ENCODE measurements at regions not wholly inside any gene's neighbourhood (a gene's known extent, or its start where the extent isn't known, plus 50 kb on each side); places are given as distances from the start of the nearest gene placed in this dataset.
"Not testable (repeated sequence)": the region's sequence is repeated elsewhere in the genome, so short reads cannot be mapped to it uniquely, and the experiment has no call there.

GRCh38 chr12:28755027-28755426 is 394.1 kb upstream of the FAR2 start:
- peaks cover 19% of the 10 kb centered on the region for H3K9me3 Mint-ChIP-seq (ENCODE audit: unreplicated experiment)
- no TSS peak for BruUV-seq (replicated peaks)
- CTCF ChIA-PET: no interaction called here

GRCh38 chr12:28759333-28759732 is 389.7 kb upstream of the FAR2 start:
- no peaks in the 10 kb centered on the region for H3K4me1 Mint-ChIP-seq (ENCODE audit: low read depth, unreplicated experiment)
- TF ChIP-seq, protein P1, sequence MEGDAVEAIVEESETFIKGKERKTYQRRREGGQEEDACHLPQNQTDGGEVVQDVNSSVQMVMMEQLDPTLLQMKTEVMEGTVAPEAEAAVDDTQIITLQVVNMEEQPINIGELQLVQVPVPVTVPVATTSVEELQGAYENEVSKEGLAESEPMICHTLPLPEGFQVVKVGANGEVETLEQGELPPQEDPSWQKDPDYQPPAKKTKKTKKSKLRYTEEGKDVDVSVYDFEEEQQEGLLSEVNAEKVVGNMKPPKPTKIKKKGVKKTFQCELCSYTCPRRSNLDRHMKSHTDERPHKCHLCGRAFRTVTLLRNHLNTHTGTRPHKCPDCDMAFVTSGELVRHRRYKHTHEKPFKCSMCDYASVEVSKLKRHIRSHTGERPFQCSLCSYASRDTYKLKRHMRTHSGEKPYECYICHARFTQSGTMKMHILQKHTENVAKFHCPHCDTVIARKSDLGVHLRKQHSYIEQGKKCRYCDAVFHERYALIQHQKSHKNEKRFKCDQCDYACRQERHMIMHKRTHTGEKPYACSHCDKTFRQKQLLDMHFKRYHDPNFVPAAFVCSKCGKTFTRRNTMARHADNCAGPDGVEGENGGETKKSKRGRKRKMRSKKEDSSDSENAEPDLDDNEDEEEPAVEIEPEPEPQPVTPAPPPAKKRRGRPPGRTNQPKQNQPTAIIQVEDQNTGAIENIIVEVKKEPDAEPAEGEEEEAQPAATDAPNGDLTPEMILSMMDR (IDR thresholded peaks at IDR 0.05; ENCODE audit: insufficient read depth in 1 of 2, low read depth in 1 of 2, low read length in 1 of 2, severe bottlenecking in 1 of 2, unreplicated experiment in 1 of 2): no peak
- Histone ChIP-seq H3K4me1 (peaks cover 4% of the 10 kb centered on the region; the same call in 1 of the 2 replicates), H3K9me3 (no peaks in the 10 kb centered on the region), H3K27me3 (replicated peaks; ENCODE audit: control insufficient read depth, insufficient read depth, low read length) (no peaks in the 10 kb centered on the region), H3K36me3 (ENCODE audit: control insufficient read depth, insufficient read depth, low read length) (no peaks in the 10 kb centered on the region), H3K4me3 (ENCODE audit: low read depth, low read length) (no peak overlapping the region)
- peak in 1 of 2 experiments; percentile 6 for DNase-seq
- H3K9me3 Mint-ChIP-seq (ENCODE audit: unreplicated experiment): peaks cover 19% of the 10 kb centered on the region
- intact Hi-C loops (cut with micrococcal nuclease; ENCODE audit: unreplicated experiment): no loop called here
- no peaks in the 10 kb centered on the region for H3K36me3 Mint-ChIP-seq (ENCODE audit: insufficient read depth, unreplicated experiment)
- H3K4me3 Mint-ChIP-seq (ENCODE audit: unreplicated experiment): no peak overlapping the region
- no peaks in the 10 kb centered on the region for H3K27me3 Mint-ChIP-seq (ENCODE audit: insufficient read depth, unreplicated experiment)
- no peak overlapping the region for H3K27ac Mint-ChIP-seq (ENCODE audit: unreplicated experiment)
- BruUV-seq (replicated peaks): no TSS peak
- ChIA-PET CTCF (no interaction called here), POLR2A (no interaction called here)

More at GRCh38 chr12:28755027-28755426, 394.1 kb upstream of the FAR2 start:
- Mint-ChIP-seq H3K27ac (ENCODE audit: unreplicated experiment) (no peak overlapping the region), H3K27me3 (ENCODE audit: insufficient read depth, unreplicated experiment) (no peaks in the 10 kb centered on the region), H3K4me1 (ENCODE audit: low read depth, unreplicated experiment) (no peaks in the 10 kb centered on the region), H3K36me3 (ENCODE audit: insufficient read depth, unreplicated experiment) (no peaks in the 10 kb centered on the region), H3K4me3 (ENCODE audit: unreplicated experiment) (no peak overlapping the region)
- peaks cover 4% of the 10 kb centered on the region; the same call in 1 of the 2 replicates for H3K4me1 ChIP-seq
- no peaks in the 10 kb centered on the region for H3K9me3 ChIP-seq
- H3K27me3 ChIP-seq (replicated peaks; ENCODE audit: control insufficient read depth, insufficient read depth, low read length): no peaks in the 10 kb centered on the region
- intact Hi-C loops (cut with micrococcal nuclease; ENCODE audit: unreplicated experiment): no loop called here
- no peaks in the 10 kb centered on the region for H3K36me3 ChIP-seq (ENCODE audit: control insufficient read depth, insufficient read depth, low read length)
- no peak for DNase-seq
- TF ChIP-seq, protein P1 (IDR thresholded peaks at IDR 0.05; ENCODE audit: insufficient read depth in 1 of 2, low read depth in 1 of 2, low read length in 1 of 2, severe bottlenecking in 1 of 2, unreplicated experiment in 1 of 2): no peak
- no peak overlapping the region for H3K4me3 ChIP-seq (ENCODE audit: low read depth, low read length)
- POLR2A ChIA-PET: no interaction called here

DNA sequence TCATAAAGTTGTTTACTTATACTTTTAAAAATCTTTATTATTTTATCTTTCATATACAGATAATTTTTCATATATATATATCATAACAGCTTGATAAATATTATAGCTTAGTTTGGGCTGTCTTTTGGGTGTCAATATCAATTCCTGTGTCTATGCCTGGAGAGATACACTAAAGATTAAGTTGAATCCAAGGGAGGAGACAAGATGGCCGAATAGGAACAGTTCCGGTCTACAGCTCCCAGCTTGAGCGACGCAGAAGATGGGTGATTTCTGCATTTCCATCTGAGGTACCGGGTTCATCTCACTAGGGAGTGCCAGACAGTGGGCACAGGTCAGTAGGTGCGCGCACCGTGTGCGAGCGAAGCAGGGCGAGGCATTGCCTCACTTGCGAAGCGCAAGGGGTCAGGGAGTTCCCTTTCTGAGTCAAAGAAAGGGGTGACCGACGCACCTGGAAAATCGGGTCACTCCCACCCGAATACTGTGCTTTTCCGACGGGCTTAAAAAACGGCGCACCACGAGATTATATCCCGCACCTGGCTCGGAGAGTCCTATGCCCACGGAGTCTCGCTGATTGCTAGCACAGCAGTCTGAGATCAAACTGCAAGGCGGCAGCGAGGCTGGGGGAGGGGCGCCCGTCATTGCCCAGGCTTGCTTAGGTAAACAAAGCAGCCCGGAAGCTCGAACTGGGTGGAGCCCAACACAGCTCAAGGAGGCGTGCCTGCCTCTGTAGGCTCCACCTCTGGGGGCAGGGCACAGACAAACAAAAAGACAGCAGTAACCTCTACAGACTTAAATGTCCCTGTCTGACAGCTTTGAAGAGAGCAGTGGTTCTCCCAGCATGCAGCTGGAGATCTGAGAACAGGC is 388.8 kb upstream of the FAR2 start:
- H3K9me3 ChIP-seq; CTCF ChIA-PET; H3K36me3 ChIP-seq (ENCODE audit: control insufficient read depth, insufficient read depth, low read length); intact Hi-C loops (cut with micrococcal nuclease; ENCODE audit: unreplicated experiment); H3K27me3 Mint-ChIP-seq (ENCODE audit: insufficient read depth, unreplicated experiment); H3K36me3 Mint-ChIP-seq (ENCODE audit: insufficient read depth, unreplicated experiment); H3K4me1 Mint-ChIP-seq (ENCODE audit: low read depth, unreplicated experiment); H3K4me1 ChIP-seq; POLR2A ChIA-PET; H3K27me3 ChIP-seq (replicated peaks; ENCODE audit: control insufficient read depth, insufficient read depth, low read length): not testable (repeated sequence)
- Mint-ChIP-seq H3K4me3 (ENCODE audit: unreplicated experiment) (peak overlapping the region; percentile 90), H3K9me3 (ENCODE audit: unreplicated experiment) (peaks cover 16% of the 10 kb centered on the region), H3K27ac (ENCODE audit: unreplicated experiment) (peak overlapping the region; percentile 82)
- peak overlapping the region; percentile 53 for H3K4me3 ChIP-seq (ENCODE audit: low read depth, low read length)
- peak; percentile 67 to 85 for DNase-seq
- BruUV-seq (replicated peaks): TSS peak; percentile 55

GRCh38 chr12:28761897-28762296 is 387.2 kb upstream of the FAR2 start:
- H3K9me3 Mint-ChIP-seq (ENCODE audit: unreplicated experiment); H3K4me3 ChIP-seq (ENCODE audit: low read depth, low read length); DNase-seq; POLR2A ChIA-PET; H3K9me3 ChIP-seq; BruUV-seq (replicated peaks); H3K4me3 Mint-ChIP-seq (ENCODE audit: unreplicated experiment); H3K4me1 Mint-ChIP-seq (ENCODE audit: low read depth, unreplicated experiment); H3K4me1 ChIP-seq; H3K27me3 Mint-ChIP-seq (ENCODE audit: insufficient read depth, unreplicated experiment); H3K27me3 ChIP-seq (replicated peaks; ENCODE audit: control insufficient read depth, insufficient read depth, low read length); intact Hi-C loops (cut with micrococcal nuclease; ENCODE audit: unreplicated experiment); H3K36me3 ChIP-seq (ENCODE audit: control insufficient read depth, insufficient read depth, low read length); H3K36me3 Mint-ChIP-seq (ENCODE audit: insufficient read depth, unreplicated experiment); H3K27ac Mint-ChIP-seq (ENCODE audit: unreplicated experiment); CTCF ChIA-PET: not testable (repeated sequence)
